Ovary (tissue), 7 donors: ENCODE measurements at regions not wholly inside any gene's neighbourhood (a gene's known extent, or its start where the extent isn't known, plus 50 kb on each side); places are given as distances from the start of the nearest gene placed in this dataset.

Experiments
- DNase-seq, 5 donors: peaks; one replicate each; pipeline ENCODE4 v3.0.0-alpha.2; 2019 to 2020
- H3K27ac ChIP-seq, 2 donors: fragments of 200-600 bp; one replicate each; pipeline versions ENCODE4 v1.5.1 to v1.8.0; 2019 to 2022
- H3K27me3 ChIP-seq: fragments of 200-600 bp; one replicate; pipeline ENCODE4 v1.8.0; 2022
- H3K36me3 ChIP-seq: fragments of 200-600 bp; sonication (generic); one replicate; pipeline ENCODE4 v1.5.1; 2019
- H3K4me1 ChIP-seq: one replicate; pipeline ENCODE4 v1.8.1; 2013; ENCODE audit warnings: mild to moderate bottlenecking, moderate library complexity; ENCODE audit not compliant: insufficient read depth
- H3K4me3 ChIP-seq: fragments of 200-600 bp; sonication (generic); one replicate; pipeline ENCODE4 v1.5.1; 2017
- H3K9me3 ChIP-seq, 2 donors: fragments of 200-600 bp in 1 of 2; sonication (generic) in 1 of 2; one replicate each; pipeline versions ENCODE4 v1.5.1 to v1.8.1; 2013 to 2019; ENCODE audit warnings: mild to moderate bottlenecking in 1 of 2, moderate library complexity in 1 of 2
- CTCF ChIP-seq, 3 donors: fragments of 450-650 bp in 2 of 3; fragments of 200-600 bp in 1 of 3; IDR thresholded peaks; one replicate each; pipeline versions ENCODE4 v1.5.1 to v1.8.0; 2016 to 2022; ENCODE audit warnings: antibody characterized with exemption in 3 of 3, mild to moderate bottlenecking in 1 of 3
- EP300 ChIP-seq: sonication (generic); formaldehyde crosslinking; IDR thresholded peaks from one replicate; pipeline ENCODE4 v1.6.1; 2017; ENCODE audit warnings: antibody characterized with exemption
- POLR2A ChIP-seq: fragments of 450-650 bp; IDR thresholded peaks from one replicate; pipeline ENCODE4 v1.6.1; 2017; ENCODE audit warnings: antibody characterized with exemption, mild to moderate bottlenecking, moderate library complexity
- WGBS, 3 donors: extraction: QIAGEN DNeasy Blood & Tissue Kit in 1 of 3; methylation state at CpG; one replicate each; pipeline versions ENCODE4 v1.1.5 to v1.1.7; 2013 to 2017; 5-methylcytosine and 5-hydroxymethylcytosine counted together
- intact Hi-C, 4 donors: fragments of 100-400 bp; cut with DNase I; formaldehyde crosslinking; loops; one replicate each; pipeline versions ENCODE4 v1.11.0 to v1.15.1; 2022 to 2023
- donor health status: DM: no; HTN: no; CAD: no; lungs with moderate emphysema.
- donor health status: DM: no; HTN: no; CAD: no.
- donor health status: Bipolar disorder and iron deficiency.
- donor health status: DM: no; HTN: no; CAD: no.
- donor health status: DM: yes; HTN: yes; CAD: no.

GRCh38 chr6:8794420-8794819 is 359.1 kb upstream of the SLC35B3 start:
- intact Hi-C loops, result no loop called here
- 65 to 78% (median 73%) methylated on average over 3 of the region's 3 CpGs for WGBS, 3 donors
- no peaks in the 10 kb centered on the region for H3K36me3 ChIP-seq
- TF ChIP-seq CTCF (IDR thresholded peaks at IDR 0.05) (no peak), POLR2A (no peak), EP300 (no peak)
- no peaks in the 10 kb centered on the region for H3K27me3 ChIP-seq
- H3K9me3 ChIP-seq, result no peaks in the 10 kb centered on the region
- no peak for DNase-seq
- no peaks in the 10 kb centered on the region for H3K4me1 ChIP-seq
- H3K27ac ChIP-seq, result no peak overlapping the region
- no peak overlapping the region for H3K4me3 ChIP-seq

DNA sequence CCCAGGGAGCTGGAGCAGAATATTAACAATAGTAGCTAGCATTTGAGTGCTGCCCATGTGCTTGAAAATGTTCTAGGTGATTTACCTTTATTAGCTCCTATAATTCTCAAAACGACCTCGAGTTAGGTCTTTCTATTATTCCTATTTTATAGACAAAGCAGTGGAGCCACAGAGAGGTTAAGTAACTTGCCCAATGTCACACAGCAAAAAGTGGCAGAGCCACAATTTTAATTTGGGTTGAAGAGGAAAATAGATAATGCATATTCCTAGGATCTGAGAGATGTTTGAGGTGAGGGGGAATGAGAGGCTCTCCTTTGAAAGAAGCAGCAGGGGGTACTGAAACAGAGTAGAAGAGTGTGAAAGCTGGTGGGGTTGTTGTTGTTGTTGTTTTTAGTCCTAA is 354.5 kb upstream of the SLC35B3 start:
- H3K36me3 ChIP-seq, result no peaks in the 10 kb centered on the region
- TF ChIP-seq EP300 (no peak), POLR2A (no peak), CTCF (IDR thresholded peaks at IDR 0.05) (no peak)
- 72 to 84% (median 75%) methylated on average over 2 of the region's 2 CpGs for WGBS, 3 donors
- no peak for DNase-seq
- H3K27me3 ChIP-seq, result no peaks in the 10 kb centered on the region
- no peak overlapping the region for H3K4me3 ChIP-seq
- intact Hi-C loops, result no loop called here
- H3K4me1 ChIP-seq, result no peaks in the 10 kb centered on the region
- H3K9me3 ChIP-seq, result no peaks in the 10 kb centered on the region
- H3K27ac ChIP-seq, result no peak overlapping the region

- Histone ChIP-seq H3K27me3 (no peaks in the 10 kb centered on the region), H3K27ac (no peak overlapping the region), H3K4me3 (no peak overlapping the region), H3K9me3 (no peaks in the 10 kb centered on the region), H3K4me1 (no peaks in the 10 kb centered on the region), H3K36me3 (no peaks in the 10 kb centered on the region)
- TF ChIP-seq EP300, result no peak
- no peak for TF ChIP-seq POLR2A
- no peak for TF ChIP-seq CTCF (IDR thresholded peaks at IDR 0.05)
- 86 to 87% (median 87%) methylated on average over 3 of the region's 3 CpGs for WGBS, 3 donors
- intact Hi-C loops, result no loop called here
- DNase-seq, result no peak
Observed at GRCh38 chr6:8785223-8785622, 349.9 kb upstream of the SLC35B3 start.

- Histone ChIP-seq H3K4me3 (no peak overlapping the region), H3K9me3 (no peaks in the 10 kb centered on the region), H3K27ac (no peak overlapping the region), H3K4me1 (no peaks in the 10 kb centered on the region), H3K27me3 (no peaks in the 10 kb centered on the region), H3K36me3 (no peaks in the 10 kb centered on the region)
- DNase-seq, result no peak
- TF ChIP-seq EP300, result no peak
- intact Hi-C loops, result no loop called here
Observed at GRCh38 chr6:8783191-8783590, 347.8 kb upstream of the SLC35B3 start.

DNA sequence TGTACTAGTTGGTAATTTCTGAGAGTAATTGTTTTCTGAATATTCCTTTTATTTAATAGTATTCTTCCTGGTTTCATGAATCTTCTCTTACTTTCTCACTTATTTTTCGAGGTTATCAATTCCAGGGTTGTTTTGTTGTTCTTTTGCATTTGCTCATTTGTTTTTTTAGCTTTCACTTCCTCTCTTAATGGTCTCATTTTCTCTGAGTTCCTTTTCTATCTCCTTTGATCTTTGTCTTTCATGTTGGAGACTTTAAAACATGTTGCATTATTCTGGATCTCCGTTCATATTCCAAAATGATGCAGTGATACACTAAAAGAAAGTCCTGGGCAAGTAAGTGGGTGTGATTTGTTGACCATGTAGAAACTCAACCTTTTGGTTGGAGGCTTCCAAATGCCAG is 345.3 kb upstream of the SLC35B3 start:
- Histone ChIP-seq H3K36me3 (no peaks in the 10 kb centered on the region), H3K4me3 (no peak overlapping the region), H3K4me1 (no peaks in the 10 kb centered on the region), H3K27ac (no peak overlapping the region), H3K9me3 (no peaks in the 10 kb centered on the region), H3K27me3 (no peaks in the 10 kb centered on the region)
- WGBS, 3 donors, result 75 to 80% (median 79%) methylated on average over 2 of the region's 2 CpGs
- intact Hi-C loops, result no loop called here
- DNase-seq, result no peak
- TF ChIP-seq EP300 (no peak), CTCF (IDR thresholded peaks at IDR 0.05) (no peak), POLR2A (no peak)
